Right forelimb (tissue), 1 donor: ENCODE measurements at regions not wholly inside any gene's neighbourhood (a gene's known extent, or its start where the extent isn't known, plus 50 kb on each side); places are given as distances from the start of the nearest gene placed in this dataset.

Source experiments
- DNase-seq: peaks from one replicate; pipeline ENCODE4 v3.0.0-alpha.2; 2018

DNA sequence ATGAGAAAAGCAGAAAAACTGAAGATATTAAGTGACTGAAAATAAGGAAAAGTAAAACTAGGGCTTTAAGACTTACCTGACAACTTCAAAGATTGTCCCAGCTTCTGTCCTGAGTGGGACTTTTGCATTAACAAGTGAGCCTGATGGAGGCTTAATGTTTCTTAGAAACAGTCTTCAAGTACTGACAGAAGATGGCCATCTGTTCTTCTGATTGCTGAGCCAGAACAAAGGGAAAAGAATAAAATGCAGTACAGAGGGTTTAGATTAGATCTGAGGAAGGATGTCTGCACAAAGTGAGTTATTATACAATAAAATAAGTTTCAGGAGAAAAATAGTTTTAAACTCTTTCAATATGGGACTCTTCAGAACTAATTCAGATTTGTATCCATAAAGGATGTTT lies 500.7 kb downstream of the CETN3 start:
- DNase-seq, result no peak

DNA sequence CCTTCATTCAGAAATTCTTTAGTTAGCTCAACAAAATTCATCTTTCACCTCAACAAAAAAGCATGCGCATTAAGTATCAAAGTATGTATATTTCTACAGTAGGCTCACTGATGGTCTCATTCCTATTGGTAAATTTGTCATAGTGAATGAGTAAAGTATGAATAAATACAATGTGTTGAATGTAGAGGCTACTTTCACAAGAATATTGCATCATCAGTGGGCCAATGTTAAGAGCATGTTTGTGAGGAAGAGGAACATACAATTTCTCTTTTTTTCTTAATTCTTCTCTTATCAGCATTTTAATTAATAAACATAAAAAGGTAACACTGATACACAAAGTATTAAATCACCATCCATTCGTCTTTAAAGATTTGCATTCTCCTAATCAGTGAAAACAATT lies 505.1 kb downstream of the CETN3 start:
- DNase-seq, result no peak

- peak; percentile 47 for DNase-seq
These were observed 507.6 kb downstream of the CETN3 start for GRCh38 chr5:89901983-89902382.

GRCh38 chr5:89901346-89901745 lies 508.2 kb downstream of the CETN3 start:
- DNase-seq, result no peak

DNA sequence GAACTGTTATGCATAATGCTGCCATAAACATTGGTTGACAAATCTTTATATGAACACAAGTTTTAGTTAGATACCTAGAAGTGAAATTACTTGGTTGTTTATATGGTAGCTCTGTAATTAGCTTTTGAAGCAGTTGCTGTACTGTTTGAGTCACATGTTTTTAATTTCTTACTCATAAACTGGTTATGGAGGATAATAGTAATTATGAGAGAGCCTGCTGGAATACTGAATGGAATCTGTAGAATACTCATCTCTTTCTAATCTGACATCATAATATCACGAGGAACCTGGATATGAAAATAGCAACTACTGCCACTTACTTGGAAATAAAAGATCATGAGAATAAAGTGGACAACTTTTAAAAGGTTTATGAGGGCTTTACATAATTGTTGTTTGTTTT lies 509.2 kb downstream of the CETN3 start:
- no peak for DNase-seq

DNA sequence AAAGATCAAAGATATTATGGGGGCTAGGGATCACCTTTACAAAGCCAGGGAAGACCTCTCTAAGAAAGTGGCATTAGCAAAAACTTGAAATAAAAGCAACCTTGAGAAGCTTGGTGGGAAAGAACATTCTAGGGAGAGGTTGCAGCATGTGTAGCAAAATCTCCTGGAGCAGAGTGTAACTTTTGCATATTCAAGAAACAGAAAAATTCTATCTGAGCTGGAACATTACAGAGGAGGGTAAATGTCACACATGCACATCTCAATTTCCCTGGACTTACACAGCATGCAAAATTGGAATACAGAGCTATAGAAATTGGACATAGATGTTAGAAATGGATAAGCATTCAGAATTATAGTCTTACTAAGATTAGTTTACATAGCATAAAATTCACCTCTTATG lies 510.0 kb downstream of the CETN3 start:
- DNase-seq, result no peak

DNA sequence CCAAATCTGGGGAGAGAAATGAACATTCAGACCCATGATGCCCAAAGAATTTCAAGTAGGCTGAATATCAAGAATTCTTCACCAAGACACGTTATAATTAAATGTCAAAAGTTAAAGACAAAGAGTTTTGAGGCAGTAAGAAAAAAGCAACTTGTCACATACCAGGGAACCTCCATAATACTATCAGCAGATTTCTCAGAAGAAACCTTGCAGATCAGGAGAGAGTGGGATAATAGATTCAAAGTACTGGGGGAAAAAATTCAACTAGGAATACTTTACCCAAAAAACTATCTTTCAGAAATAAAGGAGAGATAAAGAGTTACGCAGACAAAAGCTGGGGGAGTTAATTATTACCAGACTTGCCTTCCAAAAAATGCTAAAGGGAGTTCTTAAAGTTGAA lies 516.0 kb downstream of the CETN3 start:
- no peak for DNase-seq

DNA sequence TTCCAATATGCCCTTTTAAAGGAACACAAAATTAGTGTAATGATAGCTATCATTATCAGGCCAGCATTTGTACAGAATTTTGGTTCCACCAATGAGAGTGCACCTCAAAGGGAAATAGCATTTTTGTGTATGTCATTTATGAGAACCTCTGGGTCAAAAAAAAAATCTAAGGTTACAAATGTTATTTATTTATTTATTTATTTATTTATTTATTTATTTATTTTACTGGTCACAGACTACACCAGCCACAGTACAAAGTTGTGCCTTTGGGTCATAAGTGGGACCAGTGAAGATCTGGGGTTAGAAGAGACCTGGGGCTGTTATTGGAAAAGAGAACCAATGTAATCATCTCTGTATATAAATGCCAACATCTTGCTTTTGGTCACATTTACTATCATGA lies 523.9 kb downstream of the CETN3 start:
- DNase-seq, result no peak

DNA sequence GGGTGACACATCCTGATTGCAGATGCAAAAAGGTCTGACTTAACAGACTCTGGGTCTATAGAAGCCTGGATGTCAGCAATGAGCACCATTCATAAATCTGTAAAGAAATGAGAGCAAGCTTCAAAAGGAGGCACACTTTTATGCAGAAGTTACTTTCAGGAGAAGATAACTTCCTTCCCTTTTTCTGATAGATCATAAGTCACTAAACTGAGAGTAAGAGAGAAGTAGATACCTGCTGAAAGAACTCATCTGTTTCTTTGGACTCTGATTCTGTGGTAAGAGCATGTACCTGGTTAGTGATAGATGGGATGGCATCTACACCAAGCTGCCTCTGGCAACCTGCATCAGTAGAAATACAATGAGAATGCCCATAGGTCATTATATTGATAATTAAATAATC lies 525.6 kb downstream of the CETN3 start:
- no peak for DNase-seq

DNA sequence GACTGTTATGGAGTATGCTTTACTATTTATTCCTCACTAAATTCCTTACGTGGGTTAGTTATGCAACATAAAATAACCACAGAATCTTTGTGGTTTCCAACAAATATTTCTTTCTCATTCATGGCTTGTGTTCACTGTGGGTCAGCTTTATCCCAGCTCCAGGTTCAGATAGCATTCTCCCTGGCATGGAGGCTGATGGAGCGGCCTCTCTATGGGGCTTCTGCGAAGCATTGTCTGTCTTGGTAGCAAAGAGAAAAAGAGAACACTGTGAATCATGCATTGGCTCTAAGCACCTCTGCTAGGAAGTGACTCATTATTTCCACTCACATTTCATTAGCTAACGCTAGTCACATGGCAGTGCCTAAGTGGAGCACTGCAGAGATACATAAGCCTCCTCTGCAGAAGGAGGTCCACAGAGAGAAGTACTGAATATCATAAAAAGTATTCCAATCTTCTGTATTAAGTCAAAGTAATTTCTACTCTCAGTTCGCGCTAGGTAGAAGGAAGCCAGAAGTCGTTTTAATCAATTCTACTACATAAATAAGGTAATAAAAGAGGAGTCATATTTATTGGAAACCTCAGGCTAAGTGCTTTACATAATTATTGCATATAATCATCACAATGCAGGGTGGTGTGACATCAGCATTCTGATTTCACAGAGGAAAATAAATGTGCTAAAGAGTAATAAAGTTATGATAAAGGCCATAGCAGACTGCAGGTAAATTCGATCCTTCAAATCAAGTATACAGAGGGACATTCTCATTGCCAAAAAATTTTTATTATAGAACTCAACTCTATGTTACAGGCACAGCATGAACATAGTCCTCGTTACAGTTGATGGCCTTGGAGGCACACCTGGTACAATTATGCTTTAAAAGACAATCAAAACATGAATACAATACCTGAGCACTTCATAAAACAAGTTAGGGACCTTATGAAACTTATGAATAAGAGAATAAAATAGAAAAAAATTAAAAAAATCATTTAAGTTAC lies 531.1 kb downstream of the CETN3 start:
- no peak for DNase-seq

DNA sequence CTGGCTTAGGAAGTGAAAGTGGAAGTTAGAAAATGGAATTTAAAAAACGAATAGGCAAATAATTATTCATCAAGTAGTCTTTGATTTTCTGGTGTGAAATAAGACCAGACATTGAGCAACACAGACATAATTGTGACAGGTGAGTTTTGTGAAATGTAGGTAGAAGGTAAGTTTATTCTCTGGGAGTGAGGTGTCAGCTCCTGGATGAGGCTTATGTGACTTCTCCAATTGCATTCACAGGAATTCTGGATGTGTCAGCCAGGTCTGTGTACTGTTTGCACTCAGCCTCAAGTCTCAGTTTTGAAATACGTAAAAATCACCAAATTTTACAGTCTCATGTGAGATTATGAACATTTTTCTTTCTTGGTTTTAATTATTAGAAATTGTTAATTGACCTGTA lies 537.6 kb downstream of the CETN3 start:
- DNase-seq, result no peak

- no peak for DNase-seq
These were observed 540.2 kb downstream of the CETN3 start for GRCh38 chr5:89869346-89869745.

- no peak for DNase-seq
These were observed 543.1 kb downstream of the CETN3 start for GRCh38 chr5:89866410-89866809.

- no peak for DNase-seq
These were observed 544.6 kb downstream of the CETN3 start for GRCh38 chr5:89864941-89865340.

- no peak for DNase-seq
These were observed 551.8 kb downstream of the CETN3 start for GRCh38 chr5:89857790-89858189.

DNA sequence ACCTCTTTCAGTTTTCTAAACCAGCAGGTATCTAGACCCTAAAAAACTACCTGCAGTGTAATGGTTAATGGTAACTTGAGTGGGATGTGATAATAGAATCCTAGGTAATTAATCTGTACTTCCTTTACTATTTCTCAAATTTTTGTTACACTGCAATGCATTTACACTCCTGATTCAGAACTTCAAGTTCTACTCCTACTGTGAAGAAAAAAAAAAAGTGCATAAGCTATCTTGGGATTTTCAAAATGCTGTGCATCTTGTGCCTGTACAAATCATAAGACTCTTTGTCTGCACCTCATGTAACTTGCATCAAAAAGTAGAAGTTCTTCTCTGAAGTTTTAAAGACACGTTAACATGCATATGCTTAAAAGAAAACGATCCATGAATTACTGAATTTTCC lies 554.1 kb downstream of the CETN3 start:
- no peak for DNase-seq

- no peak for DNase-seq
These were observed 557.6 kb downstream of the CETN3 start for GRCh38 chr5:89851911-89852310.

- no peak for DNase-seq
These were observed 559.1 kb downstream of the CETN3 start for GRCh38 chr5:89850513-89850865.

- DNase-seq, result no peak
These were observed 559.6 kb downstream of the CETN3 start for GRCh38 chr5:89849830-89850512.

- DNase-seq, result no peak
These were observed 561.8 kb downstream of the CETN3 start for GRCh38 chr5:89847743-89848142.

- DNase-seq, result no peak
These were observed 565.0 kb downstream of the CETN3 start for GRCh38 chr5:89844548-89844947.

DNA sequence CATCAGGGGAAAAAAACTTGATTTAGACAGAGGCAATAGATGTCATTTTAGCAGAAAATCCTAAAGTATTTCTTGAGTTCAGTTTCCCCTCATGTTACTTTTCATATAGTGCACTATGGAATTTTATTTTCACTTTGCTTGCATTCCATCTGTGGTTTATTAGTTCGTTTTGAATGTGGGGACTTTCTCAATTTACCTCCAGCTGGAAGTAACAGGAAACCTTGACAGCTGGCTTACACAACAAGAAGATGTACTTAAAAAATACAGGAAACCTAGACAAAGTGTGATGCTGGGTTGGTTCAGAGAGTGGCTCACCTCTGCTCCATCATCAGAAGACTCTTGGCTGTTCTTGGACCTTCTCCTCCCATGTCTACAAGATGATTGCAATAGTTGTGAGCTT lies 567.0 kb downstream of the CETN3 start:
- no peak for DNase-seq

GRCh38 chr5:89840906-89841305 lies 568.6 kb downstream of the CETN3 start:
- no peak for DNase-seq

GRCh38 chr5:89830691-89831090 lies 578.9 kb downstream of the CETN3 start:
- no peak for DNase-seq
